ENCODE measurements at regions not wholly inside any gene's neighbourhood (a gene's known extent, or its start where the extent isn't known, plus 50 kb on each side); places are given as distances from the start of the nearest gene placed in this dataset.

- Histone ChIP-seq H3K27ac (ENCODE audit: low read depth) (no peak overlapping the region), H3K79me2 (replicated peaks; ENCODE audit: insufficient read depth) (no peaks in the 10 kb centered on the region), H4K20me1 (replicated peaks; ENCODE audit: insufficient read depth) (no peaks in the 10 kb centered on the region), H3F3A (replicated peaks; ENCODE audit: low read depth) (no peaks in the 10 kb centered on the region), H3K36me3 (ENCODE audit: insufficient read depth) (no peaks in the 10 kb centered on the region), H3K4me3 (no peak overlapping the region), H2AFZ (0 out of 2 replicates have a peak overlapping the region, but pooled peaks have one; percentile 38), H3K9me2 (ENCODE audit: insufficient read depth) (peaks cover 12% of the 10 kb centered on the region), H3K4me1 (ENCODE audit: insufficient read depth) (no peaks in the 10 kb centered on the region; the same call in 1 of the 2 replicates), H3K27me3 (ENCODE audit: insufficient read depth) (no peaks in the 10 kb centered on the region), H3K4me2 (no peak overlapping the region)
- peaks cover 6% of the 10 kb centered on the region; the same call in 2 of the 3 replicates for H3K4me1 Mint-ChIP-seq
- ATAC-seq = no peak
- DNase-seq (ENCODE audit: low spot score) = no peak
- H3K27me3 Mint-ChIP-seq (ENCODE audit: insufficient read depth, low read depth, poor library complexity) = no peaks in the 10 kb centered on the region
- no peak overlapping the region for H3K4me3 Mint-ChIP-seq
- H3K9me3 Mint-ChIP-seq = no peaks in the 10 kb centered on the region; the same call in 2 of the 3 replicates
- peaks cover 3% of the 10 kb centered on the region; the same call in 2 of the 3 replicates for H3K36me3 Mint-ChIP-seq (ENCODE audit: low read depth)
- H3K27ac Mint-ChIP-seq = no peak overlapping the region
- no peak for TF ChIP-seq ZNF331 (CRISPR knock-in tag; IDR thresholded peaks at IDR 0.05; ENCODE audit: low read depth)
- no peak for TF ChIP-seq CTCF (conservative IDR thresholded peaks at IDR 0.05; ENCODE audit: low read depth in 2 of 2)
- no peak for TF ChIP-seq ZNF462 (CRISPR knock-in tag; IDR thresholded peaks at IDR 0.05)
- no peak for TF ChIP-seq ETS1 (IDR thresholded peaks at IDR 0.05)
Measured at GRCh38 chr4:120207021-120207420, 140.4 kb upstream of the MAD2L1 start.
